ENCODE measurements at regions not wholly inside any gene's neighbourhood (a gene's known extent, or its start where the extent isn't known, plus 50 kb on each side); places are given as distances from the start of the nearest gene placed in this dataset.
A peak's percentile ranks its signal among the peaks of the same experiment; 100 is the strongest.

DNA sequence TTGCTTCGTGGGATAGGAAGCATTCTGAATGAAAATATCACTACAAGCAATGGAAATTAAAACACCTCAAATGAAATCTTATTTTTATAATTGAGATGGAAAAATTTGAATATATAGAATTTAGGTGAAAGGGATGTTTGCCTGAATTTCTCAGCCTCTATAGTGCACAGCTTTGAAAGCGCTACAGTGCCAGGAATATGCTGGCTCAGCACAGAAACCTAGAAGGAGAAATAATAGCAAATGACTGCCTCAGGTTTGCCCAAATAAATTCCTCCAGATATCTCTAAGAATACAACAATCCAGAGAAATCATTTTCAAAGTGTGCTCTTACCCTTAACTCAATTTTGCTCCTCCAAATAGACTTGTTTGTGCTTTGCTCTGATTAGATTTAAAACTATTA, 141.1 kb upstream of the ZNF385D start:
- no peaks in the 10 kb centered on the region for H3K4me1 ChIP-seq
- no peaks in the 10 kb centered on the region for H3K9me3 ChIP-seq
- H3K36me3 ChIP-seq = no peaks in the 10 kb centered on the region
- no peak overlapping the region for H3K27ac ChIP-seq
- DNase-seq (ENCODE audit: low spot score in 2 of 2) = no peak
- TF ChIP-seq POLR2AphosphoS5 (IDR thresholded peaks at IDR 0.05) = no peak
- no peak for TF ChIP-seq POLR2A (IDR thresholded peaks at IDR 0.05)
- no peak for TF ChIP-seq CTCF (IDR thresholded peaks at IDR 0.05)
- intact Hi-C loops (cut with DNase I; ENCODE audit: low total_unique reads) = no loop called here
- no peaks in the 10 kb centered on the region for H3K27me3 ChIP-seq
- H3K4me3 ChIP-seq = no peak overlapping the region

- TF ChIP-seq CTCF (IDR thresholded peaks at IDR 0.05) (no peak), POLR2AphosphoS5 (IDR thresholded peaks at IDR 0.05) (no peak), POLR2A (IDR thresholded peaks at IDR 0.05) (no peak)
- Histone ChIP-seq H3K4me1 (no peaks in the 10 kb centered on the region), H3K9me3 (no peaks in the 10 kb centered on the region), H3K4me3 (no peak overlapping the region), H3K27me3 (no peaks in the 10 kb centered on the region), H3K36me3 (no peaks in the 10 kb centered on the region), H3K27ac (no peak overlapping the region)
- DNase-seq (ENCODE audit: low spot score in 2 of 2) = no peak
- intact Hi-C loops (cut with DNase I; ENCODE audit: low total_unique reads) = no loop called here
Measured at GRCh38 chr3:21893242-21893641, 142.2 kb upstream of the ZNF385D start.

GRCh38 chr3:21894459-21895340, 143.7 kb upstream of the ZNF385D start:
- Histone ChIP-seq H3K4me1 (no peaks in the 10 kb centered on the region), H3K27ac (no peak overlapping the region), H3K4me3 (no peak overlapping the region), H3K9me3 (no peaks in the 10 kb centered on the region), H3K36me3 (no peaks in the 10 kb centered on the region), H3K27me3 (no peaks in the 10 kb centered on the region)
- no peak for DNase-seq (ENCODE audit: low spot score in 2 of 2)
- intact Hi-C loops (cut with DNase I; ENCODE audit: low total_unique reads) = no loop called here
- no peak for TF ChIP-seq POLR2A (IDR thresholded peaks at IDR 0.05)
- TF ChIP-seq CTCF (IDR thresholded peaks at IDR 0.05) = peak; percentile 15 to 49 (median 32)
- TF ChIP-seq POLR2AphosphoS5 (IDR thresholded peaks at IDR 0.05) = no peak

GRCh38 chr3:21898316-21898715, 147.3 kb upstream of the ZNF385D start:
- no peak for TF ChIP-seq CTCF (IDR thresholded peaks at IDR 0.05)
- TF ChIP-seq POLR2A (IDR thresholded peaks at IDR 0.05) = no peak
- no peak for TF ChIP-seq POLR2AphosphoS5 (IDR thresholded peaks at IDR 0.05)
- Histone ChIP-seq H3K27ac (no peak overlapping the region), H3K9me3 (no peaks in the 10 kb centered on the region), H3K36me3 (no peaks in the 10 kb centered on the region), H3K4me1 (no peaks in the 10 kb centered on the region), H3K4me3 (no peak overlapping the region), H3K27me3 (no peaks in the 10 kb centered on the region)
- intact Hi-C loops (cut with DNase I; ENCODE audit: low total_unique reads) = no loop called here
- DNase-seq (ENCODE audit: low spot score in 2 of 2) = no peak

GRCh38 chr3:21901484-21901883, 150.5 kb upstream of the ZNF385D start:
- Histone ChIP-seq H3K27me3 (no peaks in the 10 kb centered on the region), H3K4me3 (no peak overlapping the region), H3K9me3 (no peaks in the 10 kb centered on the region), H3K36me3 (no peaks in the 10 kb centered on the region), H3K27ac (no peak overlapping the region), H3K4me1 (no peaks in the 10 kb centered on the region)
- TF ChIP-seq POLR2A (IDR thresholded peaks at IDR 0.05) (no peak), CTCF (IDR thresholded peaks at IDR 0.05) (no peak), POLR2AphosphoS5 (IDR thresholded peaks at IDR 0.05) (no peak)
- intact Hi-C loops (cut with DNase I; ENCODE audit: low total_unique reads) = no loop called here
- no peak for DNase-seq (ENCODE audit: low spot score in 2 of 2)
